BJ (cell line): ENCODE measurements at regions not wholly inside any gene's neighbourhood (a gene's known extent, or its start where the extent isn't known, plus 50 kb on each side); places are given as distances from the start of the nearest gene placed in this dataset.

Experiments used
- CTCF ChIA-PET: fragments of 350-600 bp; formaldehyde crosslinking; extraction: SDS; loops from one replicate; lab custom pipeline; 2021; ENCODE audit warnings: antibody characterized with exemption, inconsistent platforms; lab: Yijun Ruan, JAX
- POLR2A ChIA-PET: fragments of 300-600 bp; sonication (Branson Sonifier 250); formaldehyde crosslinking; extraction: SDS; loops from one replicate; lab custom pipeline; 2021; ENCODE audit warnings: antibody characterized with exemption; lab: Charles Lee
- DNase-seq: peaks from one replicate; pipeline ENCODE4 v3.0.0-alpha.2; 2011; ENCODE audit warnings: low read depth
- H3K27me3 ChIP-seq: 2 replicates; pipeline ENCODE4 v1.6.0; 2011; ENCODE audit warnings: low read length; ENCODE audit not compliant: control insufficient read depth, insufficient read depth
- H3K36me3 ChIP-seq: 2 replicates; pipeline ENCODE4 v1.5.1; 2011; ENCODE audit warnings: low read length; ENCODE audit not compliant: control insufficient read depth, insufficient read depth
- H3K4me3 ChIP-seq: 2 replicates; pipeline ENCODE4 v1.5.1; 2011; ENCODE audit warnings: low read depth, mild to moderate bottlenecking, control low read depth, low read length
- TF ChIP-seq, protein P1 (sequence below): IDR thresholded peaks from 2 replicates; pipeline ENCODE4 v1.5.1; 2011; ENCODE audit warnings: low read depth, mild to moderate bottlenecking, control low read depth, inconsistent platforms, low read length, moderate library complexity; ENCODE audit not compliant: insufficient read depth

DNA sequence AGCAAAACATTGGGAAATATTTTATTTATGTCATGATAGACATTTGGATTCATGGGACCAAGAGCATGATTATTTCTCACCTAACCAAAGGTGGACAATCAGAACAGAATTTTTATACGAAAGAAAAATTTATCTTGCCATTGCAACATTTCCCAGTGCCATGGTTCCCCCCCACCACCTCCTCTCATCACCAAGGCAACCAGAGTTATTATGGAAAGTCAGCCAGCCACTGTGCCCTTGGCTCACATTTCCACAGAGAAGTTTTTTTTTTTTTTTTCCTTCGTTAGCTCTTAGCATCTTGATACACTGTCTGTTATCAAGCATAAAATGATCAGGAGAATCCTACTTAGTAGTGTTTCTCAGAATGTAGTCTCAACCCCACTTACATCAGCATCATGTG is 176.4 kb upstream of the TMTC1 start:
- POLR2A ChIA-PET, result no interaction called here
- no peak for DNase-seq
- Histone ChIP-seq H3K27me3 (no peaks in the 10 kb centered on the region), H3K4me3 (no peak overlapping the region), H3K36me3 (no peaks in the 10 kb centered on the region)
- CTCF ChIA-PET, result no interaction called here
- TF ChIP-seq, protein P1, sequence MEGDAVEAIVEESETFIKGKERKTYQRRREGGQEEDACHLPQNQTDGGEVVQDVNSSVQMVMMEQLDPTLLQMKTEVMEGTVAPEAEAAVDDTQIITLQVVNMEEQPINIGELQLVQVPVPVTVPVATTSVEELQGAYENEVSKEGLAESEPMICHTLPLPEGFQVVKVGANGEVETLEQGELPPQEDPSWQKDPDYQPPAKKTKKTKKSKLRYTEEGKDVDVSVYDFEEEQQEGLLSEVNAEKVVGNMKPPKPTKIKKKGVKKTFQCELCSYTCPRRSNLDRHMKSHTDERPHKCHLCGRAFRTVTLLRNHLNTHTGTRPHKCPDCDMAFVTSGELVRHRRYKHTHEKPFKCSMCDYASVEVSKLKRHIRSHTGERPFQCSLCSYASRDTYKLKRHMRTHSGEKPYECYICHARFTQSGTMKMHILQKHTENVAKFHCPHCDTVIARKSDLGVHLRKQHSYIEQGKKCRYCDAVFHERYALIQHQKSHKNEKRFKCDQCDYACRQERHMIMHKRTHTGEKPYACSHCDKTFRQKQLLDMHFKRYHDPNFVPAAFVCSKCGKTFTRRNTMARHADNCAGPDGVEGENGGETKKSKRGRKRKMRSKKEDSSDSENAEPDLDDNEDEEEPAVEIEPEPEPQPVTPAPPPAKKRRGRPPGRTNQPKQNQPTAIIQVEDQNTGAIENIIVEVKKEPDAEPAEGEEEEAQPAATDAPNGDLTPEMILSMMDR, result no peak

DNA sequence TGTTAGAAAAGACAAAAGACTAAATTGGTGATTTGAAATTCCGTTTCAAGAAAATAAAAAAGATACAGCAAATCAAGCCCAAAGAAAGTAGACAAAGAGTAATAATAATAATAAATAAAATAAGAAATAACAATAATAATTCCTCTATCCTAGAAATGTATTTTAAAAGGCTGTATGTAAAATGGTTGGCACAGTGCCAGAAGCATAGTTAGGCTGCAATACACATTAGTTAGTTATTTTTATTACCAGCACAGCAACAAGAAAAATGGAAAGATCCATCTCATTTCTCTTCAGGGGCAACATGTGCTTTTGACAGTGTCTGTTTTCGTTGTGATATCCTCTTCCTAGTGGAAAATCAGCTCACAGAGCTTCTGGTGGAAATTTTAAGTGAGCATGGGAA is 174.1 kb upstream of the TMTC1 start:
- CTCF ChIA-PET, result no interaction called here
- no peak for DNase-seq
- TF ChIP-seq, protein P1, result no peak

DNA sequence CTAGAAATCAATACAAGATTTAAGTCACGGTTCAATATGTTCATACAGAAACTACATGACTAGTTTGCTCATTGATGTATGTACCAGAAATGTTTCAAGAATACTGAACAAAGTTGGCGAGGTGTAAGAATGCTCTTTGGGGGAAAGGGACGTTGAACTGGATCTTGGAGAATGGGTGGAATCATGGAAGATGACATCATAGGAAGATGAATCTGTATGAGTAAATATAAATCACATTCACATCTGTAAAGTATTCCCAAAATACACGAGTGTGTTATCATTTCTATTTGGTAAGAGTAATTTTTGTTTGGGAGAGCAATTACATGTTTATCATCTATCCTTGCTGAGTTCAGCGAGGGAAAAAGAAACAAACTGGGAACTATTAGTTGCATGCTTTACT is 162.2 kb upstream of the TMTC1 start:
- no peak for DNase-seq
- TF ChIP-seq, protein P1, result no peak
- Histone ChIP-seq H3K4me3 (no peak overlapping the region), H3K36me3 (no peaks in the 10 kb centered on the region), H3K27me3 (no peaks in the 10 kb centered on the region)
- POLR2A ChIA-PET, result no interaction called here
- CTCF ChIA-PET, result interaction anchor here (1.1 kb wide), 1 partner anchor 13 kb away, joined by 3 read pairs; no protein-coding TSS in a partner anchor

More for the DNA sequence above, 174.1 kb upstream of the TMTC1 start:
- POLR2A ChIA-PET, result no interaction called here
- Histone ChIP-seq H3K36me3 (no peaks in the 10 kb centered on the region), H3K27me3 (no peaks in the 10 kb centered on the region), H3K4me3 (no peak overlapping the region)

DNA sequence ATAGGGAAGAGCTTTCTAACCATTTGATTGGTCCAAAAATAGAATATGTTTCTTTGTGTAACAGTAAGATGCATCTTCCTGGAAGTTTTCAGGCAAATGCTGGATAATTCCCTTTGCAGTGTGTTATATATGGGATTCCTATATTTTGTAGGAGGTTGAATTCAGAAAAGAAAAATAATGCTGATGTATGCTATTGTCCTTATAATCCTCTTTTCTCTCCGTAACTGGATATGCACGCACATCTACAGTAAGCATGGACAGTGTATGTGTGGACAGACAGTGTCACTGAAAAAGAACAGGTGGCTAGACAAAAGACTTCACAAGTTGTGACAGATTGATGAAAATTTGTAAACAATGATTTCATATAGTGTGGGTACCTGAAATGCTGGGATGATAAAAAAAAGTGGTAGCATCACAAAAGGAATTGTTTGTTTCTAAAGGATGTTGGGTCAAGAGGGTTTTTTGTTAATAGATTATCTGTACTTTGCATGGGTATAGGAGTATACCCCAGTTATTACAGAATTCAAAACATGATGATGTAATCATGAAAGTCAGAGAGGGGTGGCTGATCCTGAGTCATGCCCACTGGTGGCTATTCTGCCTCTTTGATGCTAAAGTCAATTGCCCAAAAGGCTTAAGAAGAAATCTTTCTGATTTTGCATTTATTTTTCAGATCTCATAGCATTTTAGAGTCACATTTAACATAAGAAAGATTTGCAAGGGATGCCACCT is 160.7 kb upstream of the TMTC1 start:
- CTCF ChIA-PET, result no interaction called here
- TF ChIP-seq, protein P1, result no peak
- no peaks in the 10 kb centered on the region for H3K36me3 ChIP-seq
- no peak overlapping the region for H3K4me3 ChIP-seq
- H3K27me3 ChIP-seq, result no peaks in the 10 kb centered on the region
- DNase-seq, result no peak
- POLR2A ChIA-PET, result no interaction called here

DNA sequence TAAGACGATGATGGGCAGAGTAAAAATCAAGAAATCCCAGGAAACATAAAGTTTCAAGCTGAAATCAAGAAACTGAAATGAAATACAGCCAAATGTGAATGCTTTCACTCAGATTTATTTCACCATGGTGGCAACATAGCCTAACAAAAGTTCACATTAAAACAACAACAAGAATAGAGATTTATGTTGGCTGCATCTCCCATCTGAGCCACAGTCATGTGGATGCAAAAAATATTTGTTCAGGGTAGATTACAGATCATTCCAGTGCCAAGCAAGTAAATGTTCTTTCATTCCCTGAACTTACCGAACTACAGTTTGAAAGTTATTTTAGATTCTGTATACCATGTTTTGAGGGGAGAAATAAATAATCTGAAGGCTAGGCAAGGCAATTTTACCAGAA is 159.9 kb upstream of the TMTC1 start:
- H3K36me3 ChIP-seq, result no peaks in the 10 kb centered on the region
- TF ChIP-seq, protein P1, result no peak
- ChIA-PET CTCF (no interaction called here), POLR2A (no interaction called here)
- no peaks in the 10 kb centered on the region for H3K27me3 ChIP-seq
- H3K4me3 ChIP-seq, result no peak overlapping the region
- DNase-seq, result no peak
